ENCODE measurements at regions not wholly inside any gene's neighbourhood (a gene's known extent, or its start where the extent isn't known, plus 50 kb on each side); places are given as distances from the start of the nearest gene placed in this dataset.

GRCh38 chr1:78760858-78761257, 111.2 kb downstream of the IFI44 start:
- Histone ChIP-seq H3K18ac (ENCODE audit: low read length) (no peak overlapping the region), H3K4me1 (ENCODE audit: control insufficient read depth, low read depth, low read length) (no peaks in the 10 kb centered on the region)

DNA sequence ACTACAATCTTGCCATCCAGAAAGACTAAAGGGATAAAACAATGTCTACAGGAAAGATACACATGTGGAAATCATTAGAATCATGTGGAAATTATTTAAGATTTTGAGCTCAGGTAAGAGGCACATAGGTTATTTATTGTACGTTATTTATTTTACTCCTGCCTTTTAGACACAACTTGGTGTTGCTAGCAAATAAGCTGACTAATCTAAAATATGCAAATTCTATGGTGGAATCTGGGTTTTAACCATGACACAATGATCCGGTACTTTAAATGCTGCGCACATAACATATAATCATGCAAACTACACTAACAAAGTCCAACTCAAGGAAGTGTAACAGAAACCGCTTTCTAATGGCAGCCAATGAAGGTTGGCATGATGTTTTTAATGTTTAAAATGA, 112.5 kb downstream of the IFI44 start:
- Histone ChIP-seq H2AK5ac (ENCODE audit: low read length) (no peak overlapping the region), H3K27ac (ENCODE audit: low read depth, low read length) (no peak overlapping the region), H2BK5ac (ENCODE audit: low read length) (no peak overlapping the region), H3K23ac (ENCODE audit: low read length) (no peak overlapping the region), H3K36me3 (ENCODE audit: control insufficient read depth, insufficient read depth, low read length) (no peaks in the 10 kb centered on the region), H4K5ac (ENCODE audit: low read length) (no peak overlapping the region), H3K4me2 (ENCODE audit: low read length) (no peak overlapping the region), H3K4ac (ENCODE audit: low read depth, low read length) (no peak overlapping the region), H2BK15ac (replicated peaks; ENCODE audit: low read depth) (no peak overlapping the region), H2BK120ac (ENCODE audit: low read depth, low read length) (no peak overlapping the region), H3K79me2 (ENCODE audit: control insufficient read depth, insufficient read depth, low read length) (no peaks in the 10 kb centered on the region), H4K8ac (ENCODE audit: low read depth, low read length) (no peak overlapping the region), H3K79me1 (ENCODE audit: low read length) (no peaks in the 10 kb centered on the region), H3K56ac (ENCODE audit: low read length) (no peak overlapping the region), H3K9ac (ENCODE audit: low read length) (no peak overlapping the region), H3K4me1 (ENCODE audit: control insufficient read depth, low read depth, low read length) (no peaks in the 10 kb centered on the region), H3K18ac (ENCODE audit: low read length) (no peak overlapping the region), H3K4me3 (ENCODE audit: low read length) (no peak overlapping the region), H3K27me3 (ENCODE audit: insufficient read depth, low read length, poor library complexity) (no peaks in the 10 kb centered on the region)
- no peak for DNase-seq
- WGBS (ENCODE audit: extremely low coverage, insufficient coverage, low lambda C conversion rate) = no CpG with 5 or more reads among the region's 4 CpGs

More at GRCh38 chr1:78760858-78761257, 111.2 kb downstream of the IFI44 start:
- H2BK15ac ChIP-seq (replicated peaks; ENCODE audit: low read depth) = no peak overlapping the region
- H4K5ac ChIP-seq (ENCODE audit: low read length) = no peak overlapping the region
- H3K9ac ChIP-seq (ENCODE audit: low read length) = no peak overlapping the region
- no peaks in the 10 kb centered on the region for H3K36me3 ChIP-seq (ENCODE audit: control insufficient read depth, insufficient read depth, low read length)
- H2BK120ac ChIP-seq (ENCODE audit: low read depth, low read length) = no peak overlapping the region
- H3K4me2 ChIP-seq (ENCODE audit: low read length) = no peak overlapping the region
- WGBS (ENCODE audit: extremely low coverage, insufficient coverage, low lambda C conversion rate) = no CpG with 5 or more reads among the region's 2 CpGs
- no peak overlapping the region for H4K8ac ChIP-seq (ENCODE audit: low read depth, low read length)
- no peaks in the 10 kb centered on the region for H3K27me3 ChIP-seq (ENCODE audit: insufficient read depth, low read length, poor library complexity)
- no peak overlapping the region for H3K23ac ChIP-seq (ENCODE audit: low read length)
- no peaks in the 10 kb centered on the region for H3K79me2 ChIP-seq (ENCODE audit: control insufficient read depth, insufficient read depth, low read length)
- no peak overlapping the region for H3K4me3 ChIP-seq (ENCODE audit: low read length)
- H3K27ac ChIP-seq (ENCODE audit: low read depth, low read length) = no peak overlapping the region
- H3K4ac ChIP-seq (ENCODE audit: low read depth, low read length) = no peak overlapping the region
- no peaks in the 10 kb centered on the region for H3K79me1 ChIP-seq (ENCODE audit: low read length)
- H2BK5ac ChIP-seq (ENCODE audit: low read length) = no peak overlapping the region
- H3K56ac ChIP-seq (ENCODE audit: low read length) = no peak overlapping the region
- no peak overlapping the region for H2AK5ac ChIP-seq (ENCODE audit: low read length)
- no peak for DNase-seq

- Histone ChIP-seq H3K79me1 (ENCODE audit: low read length) (no peaks in the 10 kb centered on the region), H3K4me1 (ENCODE audit: control insufficient read depth, low read depth, low read length) (no peaks in the 10 kb centered on the region), H3K18ac (ENCODE audit: low read length) (no peak overlapping the region), H3K4me2 (ENCODE audit: low read length) (no peak overlapping the region), H3K56ac (ENCODE audit: low read length) (no peak overlapping the region), H3K79me2 (ENCODE audit: control insufficient read depth, insufficient read depth, low read length) (no peaks in the 10 kb centered on the region), H4K8ac (ENCODE audit: low read depth, low read length) (no peak overlapping the region), H2BK120ac (ENCODE audit: low read depth, low read length) (no peak overlapping the region), H2AK5ac (ENCODE audit: low read length) (no peak overlapping the region), H3K23ac (ENCODE audit: low read length) (no peak overlapping the region), H3K27ac (ENCODE audit: low read depth, low read length) (no peak overlapping the region), H3K4me3 (ENCODE audit: low read length) (no peak overlapping the region), H4K5ac (ENCODE audit: low read length) (no peak overlapping the region), H2BK5ac (ENCODE audit: low read length) (no peak overlapping the region), H3K4ac (ENCODE audit: low read depth, low read length) (no peak overlapping the region), H3K36me3 (ENCODE audit: control insufficient read depth, insufficient read depth, low read length) (no peaks in the 10 kb centered on the region), H3K9ac (ENCODE audit: low read length) (no peak overlapping the region), H2BK15ac (replicated peaks; ENCODE audit: low read depth) (no peak overlapping the region), H3K27me3 (ENCODE audit: insufficient read depth, low read length, poor library complexity) (no peaks in the 10 kb centered on the region)
- DNase-seq = no peak
- no CpG with 5 or more reads among the region's 3 CpGs for WGBS (ENCODE audit: extremely low coverage, insufficient coverage, low lambda C conversion rate)
These were observed 115.9 kb downstream of the IFI44 start for GRCh38 chr1:78765489-78765888.

DNA sequence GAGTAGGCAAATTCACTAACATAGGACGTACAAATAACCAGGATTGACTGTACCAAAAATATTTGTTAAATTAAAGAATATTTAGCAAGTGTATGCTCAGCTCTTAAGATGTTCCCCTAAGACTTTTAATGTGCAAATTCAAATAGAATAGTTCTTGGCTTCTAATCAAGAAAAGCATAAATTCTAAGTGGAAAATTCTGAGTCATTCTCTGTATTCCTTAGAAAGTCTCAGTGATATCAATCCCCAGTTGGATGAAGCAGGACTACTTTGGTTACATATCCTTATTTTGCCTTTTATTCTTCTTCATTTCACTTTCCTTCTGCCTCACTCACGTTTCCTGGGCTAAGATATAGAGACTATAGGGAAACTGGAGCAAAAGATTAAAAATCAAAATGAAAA, 130.2 kb downstream of the IFI44 start:
- no peak overlapping the region for H3K27ac ChIP-seq (ENCODE audit: low read depth, low read length)
- H3K9ac ChIP-seq (ENCODE audit: low read length) = no peak overlapping the region
- H3K79me1 ChIP-seq (ENCODE audit: low read length) = no peaks in the 10 kb centered on the region
- H2AK5ac ChIP-seq (ENCODE audit: low read length) = no peak overlapping the region
- no peaks in the 10 kb centered on the region for H3K36me3 ChIP-seq (ENCODE audit: control insufficient read depth, insufficient read depth, low read length)
- H3K79me2 ChIP-seq (ENCODE audit: control insufficient read depth, insufficient read depth, low read length) = no peaks in the 10 kb centered on the region
- H2BK5ac ChIP-seq (ENCODE audit: low read length) = no peak overlapping the region
- no peak overlapping the region for H4K8ac ChIP-seq (ENCODE audit: low read depth, low read length)
- H3K18ac ChIP-seq (ENCODE audit: low read length) = no peak overlapping the region
- H3K27me3 ChIP-seq (ENCODE audit: insufficient read depth, low read length, poor library complexity) = no peaks in the 10 kb centered on the region
- H3K56ac ChIP-seq (ENCODE audit: low read length) = no peak overlapping the region
- H2BK15ac ChIP-seq (replicated peaks; ENCODE audit: low read depth) = no peak overlapping the region
- no peak overlapping the region for H3K4me2 ChIP-seq (ENCODE audit: low read length)
- no peak overlapping the region for H3K4ac ChIP-seq (ENCODE audit: low read depth, low read length)
- H3K4me3 ChIP-seq (ENCODE audit: low read length) = no peak overlapping the region
- DNase-seq = no peak
- no peak overlapping the region for H3K23ac ChIP-seq (ENCODE audit: low read length)
- no peaks in the 10 kb centered on the region for H3K4me1 ChIP-seq (ENCODE audit: control insufficient read depth, low read depth, low read length)
- H4K5ac ChIP-seq (ENCODE audit: low read length) = no peak overlapping the region
- H2BK120ac ChIP-seq (ENCODE audit: low read depth, low read length) = no peak overlapping the region
- WGBS (ENCODE audit: extremely low coverage, insufficient coverage, low lambda C conversion rate) = no CpG with 5 or more reads among the region's 2 CpGs

DNA sequence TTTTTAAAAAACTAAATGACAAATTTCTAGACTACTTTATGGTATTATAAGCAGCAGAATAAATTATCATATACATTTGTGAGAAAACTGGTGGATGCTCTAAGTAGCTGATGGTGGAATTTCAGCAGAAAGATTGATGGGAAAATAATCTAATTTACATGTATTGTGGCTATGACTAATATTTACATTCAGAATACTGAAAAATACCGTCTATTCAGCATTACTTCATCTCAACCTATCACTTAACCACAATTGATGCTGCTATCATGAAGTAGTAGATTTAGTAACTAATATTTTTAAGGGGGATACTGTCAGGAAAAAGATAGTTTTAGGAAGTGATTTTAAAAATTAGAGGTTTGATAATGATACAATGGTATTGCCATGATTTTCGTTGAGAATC, 137.9 kb downstream of the IFI44 start:
- H3K18ac ChIP-seq (ENCODE audit: low read length) = no peak overlapping the region
- H3K9ac ChIP-seq (ENCODE audit: low read length) = no peak overlapping the region
- H3K4ac ChIP-seq (ENCODE audit: low read depth, low read length) = no peak overlapping the region
- H2BK120ac ChIP-seq (ENCODE audit: low read depth, low read length) = no peak overlapping the region
- no peaks in the 10 kb centered on the region for H3K4me1 ChIP-seq (ENCODE audit: control insufficient read depth, low read depth, low read length)
- H3K56ac ChIP-seq (ENCODE audit: low read length) = no peak overlapping the region
- H3K4me3 ChIP-seq (ENCODE audit: low read length) = no peak overlapping the region
- H2AK5ac ChIP-seq (ENCODE audit: low read length) = no peak overlapping the region
- no peaks in the 10 kb centered on the region for H3K79me2 ChIP-seq (ENCODE audit: control insufficient read depth, insufficient read depth, low read length)
- H3K79me1 ChIP-seq (ENCODE audit: low read length) = no peaks in the 10 kb centered on the region
- no peak for DNase-seq
- no peak overlapping the region for H4K5ac ChIP-seq (ENCODE audit: low read length)
- WGBS (ENCODE audit: extremely low coverage, insufficient coverage, low lambda C conversion rate) = no CpG with 5 or more reads among the region's 2 CpGs
- H2BK15ac ChIP-seq (replicated peaks; ENCODE audit: low read depth) = no peak overlapping the region
- no peaks in the 10 kb centered on the region for H3K36me3 ChIP-seq (ENCODE audit: control insufficient read depth, insufficient read depth, low read length)
- H3K27ac ChIP-seq (ENCODE audit: low read depth, low read length) = no peak overlapping the region
- no peak overlapping the region for H2BK5ac ChIP-seq (ENCODE audit: low read length)
- H4K8ac ChIP-seq (ENCODE audit: low read depth, low read length) = no peak overlapping the region
- no peak overlapping the region for H3K4me2 ChIP-seq (ENCODE audit: low read length)
- H3K23ac ChIP-seq (ENCODE audit: low read length) = no peak overlapping the region
- no peaks in the 10 kb centered on the region for H3K27me3 ChIP-seq (ENCODE audit: insufficient read depth, low read length, poor library complexity)

GRCh38 chr1:78790174-78790573, 140.5 kb downstream of the IFI44 start:
- Histone ChIP-seq H3K4me1 (ENCODE audit: control insufficient read depth, low read depth, low read length) (no peaks in the 10 kb centered on the region), H4K8ac (ENCODE audit: low read depth, low read length) (no peak overlapping the region), H3K18ac (ENCODE audit: low read length) (no peak overlapping the region), H2BK120ac (ENCODE audit: low read depth, low read length) (no peak overlapping the region), H3K27ac (ENCODE audit: low read depth, low read length) (no peak overlapping the region), H3K79me2 (ENCODE audit: control insufficient read depth, insufficient read depth, low read length) (no peaks in the 10 kb centered on the region), H3K9ac (ENCODE audit: low read length) (no peak overlapping the region), H3K23ac (ENCODE audit: low read length) (no peak overlapping the region), H2AK5ac (ENCODE audit: low read length) (no peak overlapping the region), H2BK15ac (replicated peaks; ENCODE audit: low read depth) (no peak overlapping the region), H3K4me2 (ENCODE audit: low read length) (no peak overlapping the region), H3K27me3 (ENCODE audit: insufficient read depth, low read length, poor library complexity) (no peaks in the 10 kb centered on the region), H4K5ac (ENCODE audit: low read length) (no peak overlapping the region), H2BK5ac (ENCODE audit: low read length) (no peak overlapping the region), H3K56ac (ENCODE audit: low read length) (no peak overlapping the region), H3K79me1 (ENCODE audit: low read length) (no peaks in the 10 kb centered on the region), H3K4me3 (ENCODE audit: low read length) (no peak overlapping the region), H3K36me3 (ENCODE audit: control insufficient read depth, insufficient read depth, low read length) (no peaks in the 10 kb centered on the region), H3K4ac (ENCODE audit: low read depth, low read length) (no peak overlapping the region)
- no peak for DNase-seq
- WGBS (ENCODE audit: extremely low coverage, insufficient coverage, low lambda C conversion rate) = no CpG with 5 or more reads among the region's 3 CpGs

Measured in mesendoderm (in vitro differentiated cells).